ENCODE measurements at regions not wholly inside any gene's neighbourhood (a gene's known extent, or its start where the extent isn't known, plus 50 kb on each side); places are given as distances from the start of the nearest gene placed in this dataset.

DNA sequence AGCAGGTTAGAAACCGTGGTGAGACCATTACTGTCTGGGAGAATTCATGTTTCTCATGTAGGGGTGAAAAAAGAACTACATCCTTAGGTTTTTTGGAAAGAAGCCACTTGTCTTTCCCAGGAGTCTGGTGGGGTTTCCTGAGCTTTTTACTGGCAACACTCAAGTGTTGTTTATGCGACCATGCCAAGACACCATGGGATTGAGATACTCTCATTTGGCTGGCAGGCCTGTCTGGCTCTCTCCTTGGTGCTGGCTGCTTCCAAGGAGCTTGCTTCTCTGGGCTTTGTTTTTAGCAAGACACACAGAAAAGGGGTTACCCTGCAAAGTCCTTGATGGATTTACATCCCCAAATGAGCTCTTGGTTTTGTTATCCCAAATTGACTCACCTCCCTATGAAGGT is 80.9 kb upstream of the ISL1 start:
- in situ Hi-C loops (cut with MboI; ENCODE audit: low pct_unique_long_range_greater_than_20kb, low sequenced_read_pairs, unreplicated experiment): no loop called here
- no peak for DNase-seq (ENCODE audit: low spot score)
- TF ChIP-seq, protein P1, sequence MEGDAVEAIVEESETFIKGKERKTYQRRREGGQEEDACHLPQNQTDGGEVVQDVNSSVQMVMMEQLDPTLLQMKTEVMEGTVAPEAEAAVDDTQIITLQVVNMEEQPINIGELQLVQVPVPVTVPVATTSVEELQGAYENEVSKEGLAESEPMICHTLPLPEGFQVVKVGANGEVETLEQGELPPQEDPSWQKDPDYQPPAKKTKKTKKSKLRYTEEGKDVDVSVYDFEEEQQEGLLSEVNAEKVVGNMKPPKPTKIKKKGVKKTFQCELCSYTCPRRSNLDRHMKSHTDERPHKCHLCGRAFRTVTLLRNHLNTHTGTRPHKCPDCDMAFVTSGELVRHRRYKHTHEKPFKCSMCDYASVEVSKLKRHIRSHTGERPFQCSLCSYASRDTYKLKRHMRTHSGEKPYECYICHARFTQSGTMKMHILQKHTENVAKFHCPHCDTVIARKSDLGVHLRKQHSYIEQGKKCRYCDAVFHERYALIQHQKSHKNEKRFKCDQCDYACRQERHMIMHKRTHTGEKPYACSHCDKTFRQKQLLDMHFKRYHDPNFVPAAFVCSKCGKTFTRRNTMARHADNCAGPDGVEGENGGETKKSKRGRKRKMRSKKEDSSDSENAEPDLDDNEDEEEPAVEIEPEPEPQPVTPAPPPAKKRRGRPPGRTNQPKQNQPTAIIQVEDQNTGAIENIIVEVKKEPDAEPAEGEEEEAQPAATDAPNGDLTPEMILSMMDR (IDR thresholded peaks at IDR 0.05; ENCODE audit: extremely low read depth, insufficient read depth, missing control alignments): no peak

DNA sequence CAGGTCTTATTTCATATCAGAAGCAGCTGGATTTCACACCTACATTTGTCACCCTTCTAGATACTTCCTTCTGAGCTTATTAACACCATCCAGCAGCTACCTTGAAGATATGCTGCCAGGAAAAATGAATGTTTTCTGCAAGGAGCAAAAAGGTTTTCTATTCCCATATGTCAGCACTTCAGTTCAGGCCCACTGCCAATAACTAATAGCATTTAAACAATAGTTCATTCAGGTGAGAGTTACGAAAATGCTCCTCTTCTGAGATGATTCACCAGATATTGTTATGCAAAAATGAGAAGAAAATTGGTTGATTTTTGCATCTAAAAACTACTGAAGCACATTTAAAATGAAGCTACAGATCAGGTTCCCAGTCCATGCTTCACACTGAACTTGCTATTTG is 56.4 kb upstream of the ISL1 start:
- DNase-seq (ENCODE audit: low spot score): no peak
- TF ChIP-seq, protein P1 (IDR thresholded peaks at IDR 0.05; ENCODE audit: extremely low read depth, insufficient read depth, missing control alignments): no peak
- in situ Hi-C loops (cut with MboI; ENCODE audit: low pct_unique_long_range_greater_than_20kb, low sequenced_read_pairs, unreplicated experiment): no loop called here
